ENCODE measurements at regions not wholly inside any gene's neighbourhood (a gene's known extent, or its start where the extent isn't known, plus 50 kb on each side); places are given as distances from the start of the nearest gene placed in this dataset.

DNA sequence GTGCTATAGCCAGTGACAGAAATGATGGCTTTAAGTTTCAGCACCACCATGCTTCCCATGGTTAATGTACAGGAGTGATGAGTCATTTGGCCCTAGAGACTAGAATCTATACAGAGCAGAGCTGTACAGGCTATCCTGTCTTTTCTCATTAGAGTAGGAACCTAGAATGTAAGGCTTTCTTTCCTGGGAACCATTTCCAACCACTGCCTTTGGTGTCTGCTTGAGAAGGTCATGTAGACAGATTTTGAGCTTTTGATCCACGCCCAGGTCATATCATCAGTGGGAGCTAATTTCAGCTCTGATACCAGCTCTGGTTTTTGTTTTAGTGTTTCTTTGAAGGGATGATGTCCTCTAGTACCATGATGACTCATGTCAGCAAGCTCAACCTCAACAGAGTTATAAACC lies 543.1 kb downstream of the NTRK3 start:
- no peak for TF ChIP-seq POLR2A (IDR thresholded peaks at IDR 0.05)
- TF ChIP-seq, protein P1, sequence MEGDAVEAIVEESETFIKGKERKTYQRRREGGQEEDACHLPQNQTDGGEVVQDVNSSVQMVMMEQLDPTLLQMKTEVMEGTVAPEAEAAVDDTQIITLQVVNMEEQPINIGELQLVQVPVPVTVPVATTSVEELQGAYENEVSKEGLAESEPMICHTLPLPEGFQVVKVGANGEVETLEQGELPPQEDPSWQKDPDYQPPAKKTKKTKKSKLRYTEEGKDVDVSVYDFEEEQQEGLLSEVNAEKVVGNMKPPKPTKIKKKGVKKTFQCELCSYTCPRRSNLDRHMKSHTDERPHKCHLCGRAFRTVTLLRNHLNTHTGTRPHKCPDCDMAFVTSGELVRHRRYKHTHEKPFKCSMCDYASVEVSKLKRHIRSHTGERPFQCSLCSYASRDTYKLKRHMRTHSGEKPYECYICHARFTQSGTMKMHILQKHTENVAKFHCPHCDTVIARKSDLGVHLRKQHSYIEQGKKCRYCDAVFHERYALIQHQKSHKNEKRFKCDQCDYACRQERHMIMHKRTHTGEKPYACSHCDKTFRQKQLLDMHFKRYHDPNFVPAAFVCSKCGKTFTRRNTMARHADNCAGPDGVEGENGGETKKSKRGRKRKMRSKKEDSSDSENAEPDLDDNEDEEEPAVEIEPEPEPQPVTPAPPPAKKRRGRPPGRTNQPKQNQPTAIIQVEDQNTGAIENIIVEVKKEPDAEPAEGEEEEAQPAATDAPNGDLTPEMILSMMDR (IDR thresholded peaks at IDR 0.05): no peak

Data from body of pancreas (tissue), 4 donors.